Right renal pelvis (tissue), 4 donors: ENCODE measurements at regions not wholly inside any gene's neighbourhood (a gene's known extent, or its start where the extent isn't known, plus 50 kb on each side); places are given as distances from the start of the nearest gene placed in this dataset.

Experiments used
- DNase-seq, 4 donors: peaks; one replicate each; pipeline ENCODE4 v3.0.0-alpha.2; 2013; ENCODE audit warnings: low read depth in 4 of 4, low spot score in 3 of 4, missing footprints in 1 of 4

GRCh38 chr3:99503350-99503749 lies 135.0 kb upstream of the COL8A1 start:
- DNase-seq = no peak

- DNase-seq = no peak
Measured at GRCh38 chr3:99502871-99503270, 135.5 kb upstream of the COL8A1 start.

GRCh38 chr3:99500485-99500884 lies 137.9 kb upstream of the COL8A1 start:
- DNase-seq = no peak

GRCh38 chr3:99499235-99500158 lies 138.9 kb upstream of the COL8A1 start:
- peak in 2 of 4 donors; percentile 5 to 8 for DNase-seq

- no peak for DNase-seq
Measured at GRCh38 chr3:99498550-99499234, 139.7 kb upstream of the COL8A1 start.

GRCh38 chr3:99487894-99488293 lies 150.5 kb upstream of the COL8A1 start:
- DNase-seq = no peak

- no peak for DNase-seq
Measured at GRCh38 chr3:99485286-99485685, 153.1 kb upstream of the COL8A1 start.

- DNase-seq = no peak
Measured at GRCh38 chr3:99484871-99485270, 153.5 kb upstream of the COL8A1 start.

- DNase-seq = no peak
Measured at GRCh38 chr3:99483841-99484240, 154.6 kb upstream of the COL8A1 start.

GRCh38 chr3:99482191-99482590 lies 156.2 kb upstream of the COL8A1 start:
- no peak for DNase-seq

- DNase-seq = no peak
Measured at GRCh38 chr3:99481561-99481960, 156.8 kb upstream of the COL8A1 start.

- no peak for DNase-seq
Measured at GRCh38 chr3:99479768-99480167, 158.6 kb upstream of the COL8A1 start.

- no peak for DNase-seq
Measured at GRCh38 chr3:99477650-99478049, 160.7 kb upstream of the COL8A1 start.

GRCh38 chr3:99475229-99475628 lies 163.2 kb upstream of the COL8A1 start:
- no peak for DNase-seq

GRCh38 chr3:99474776-99475175 lies 163.6 kb upstream of the COL8A1 start:
- DNase-seq = no peak

GRCh38 chr3:99473321-99473751 lies 165.1 kb upstream of the COL8A1 start:
- DNase-seq = no peak

GRCh38 chr3:99472385-99472784 lies 166.0 kb upstream of the COL8A1 start:
- no peak for DNase-seq

GRCh38 chr3:99471353-99472323 lies 166.8 kb upstream of the COL8A1 start:
- no peak for DNase-seq

- no peak for DNase-seq
Measured at GRCh38 chr3:99470841-99471240, 167.6 kb upstream of the COL8A1 start.

- DNase-seq = no peak
Measured at GRCh38 chr3:99468918-99469317, 169.5 kb upstream of the COL8A1 start.

- no peak for DNase-seq
Measured at GRCh38 chr3:99467420-99467819, 171.0 kb upstream of the COL8A1 start.
